Left renal cortex interstitium (tissue), 4 donors: ENCODE measurements at regions not wholly inside any gene's neighbourhood (a gene's known extent, or its start where the extent isn't known, plus 50 kb on each side); places are given as distances from the start of the nearest gene placed in this dataset.
"Not testable (repeated sequence)": the region's sequence is repeated elsewhere in the genome, so short reads cannot be mapped to it uniquely, and the experiment has no call there.

Experiments
- DNase-seq, 4 donors: peaks; one replicate each; pipeline ENCODE4 v3.0.0-alpha.2; 2013; ENCODE audit warnings: low read depth in 4 of 4, low spot score in 2 of 4, missing footprints in 1 of 4

- not testable (repeated sequence) for DNase-seq
These were observed 69.5 kb downstream of the NPIPA7 start for GRCh38 chr16:16448423-16448822.

- DNase-seq: not testable (repeated sequence)
These were observed 70.8 kb downstream of the NPIPA7 start for GRCh38 chr16:16449712-16450237.

DNA sequence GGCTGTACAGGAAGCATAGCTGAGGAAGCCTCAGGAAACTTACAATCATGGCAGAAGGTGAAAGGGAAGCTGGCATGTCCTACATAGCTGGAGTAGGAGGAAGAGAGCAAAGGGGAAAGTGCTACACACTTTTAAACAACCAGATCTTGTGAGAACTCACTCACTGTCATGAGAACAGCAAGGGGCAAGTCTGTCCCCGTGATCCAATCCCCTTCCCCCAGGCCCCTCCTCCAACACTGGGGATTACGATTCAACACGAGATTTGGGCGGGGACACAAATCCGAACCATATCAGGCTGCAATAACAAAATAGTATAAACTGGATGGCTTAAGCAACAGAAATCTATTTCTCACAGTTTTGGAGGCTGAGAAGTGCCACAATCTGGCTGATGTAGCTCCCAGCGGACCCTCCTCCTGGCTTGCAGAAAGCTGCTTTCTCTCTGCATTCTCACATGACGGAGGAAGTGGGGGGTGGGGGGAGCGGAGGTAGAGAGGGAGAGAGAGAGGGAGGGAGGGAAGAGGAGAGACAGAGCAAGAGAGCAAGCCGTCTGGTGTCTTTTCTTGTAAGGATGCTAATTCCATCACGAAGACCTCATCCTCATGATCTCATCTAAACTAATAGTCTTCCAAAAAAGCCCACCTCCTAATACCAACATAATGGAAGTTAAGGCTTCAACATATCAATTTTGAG is 72.9 kb downstream of the NPIPA7 start:
- DNase-seq: not testable (repeated sequence)

DNA sequence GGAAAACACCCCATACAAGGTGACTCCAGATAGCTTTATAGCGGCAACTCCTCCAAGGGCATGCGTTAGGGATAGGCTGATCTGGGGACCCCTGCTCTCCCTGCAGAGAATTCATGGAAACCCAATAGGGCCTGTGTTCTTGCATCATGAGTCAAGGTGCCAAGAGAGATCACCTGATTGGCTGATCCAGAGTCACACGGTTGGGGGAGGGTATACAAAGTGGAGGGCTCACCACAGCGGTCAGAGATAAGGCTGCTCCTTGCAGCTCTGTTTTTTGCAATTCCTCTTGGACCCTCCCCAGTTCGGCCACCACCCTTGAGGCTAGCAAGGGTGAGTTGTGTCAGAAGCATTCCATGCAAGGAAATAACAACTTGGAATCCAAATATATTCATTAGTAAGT is 79.6 kb downstream of the NPIPA7 start:
- not testable (repeated sequence) for DNase-seq

GRCh38 chr16:16463792-16464191 is 84.9 kb downstream of the NPIPA7 start:
- not testable (repeated sequence) for DNase-seq

DNA sequence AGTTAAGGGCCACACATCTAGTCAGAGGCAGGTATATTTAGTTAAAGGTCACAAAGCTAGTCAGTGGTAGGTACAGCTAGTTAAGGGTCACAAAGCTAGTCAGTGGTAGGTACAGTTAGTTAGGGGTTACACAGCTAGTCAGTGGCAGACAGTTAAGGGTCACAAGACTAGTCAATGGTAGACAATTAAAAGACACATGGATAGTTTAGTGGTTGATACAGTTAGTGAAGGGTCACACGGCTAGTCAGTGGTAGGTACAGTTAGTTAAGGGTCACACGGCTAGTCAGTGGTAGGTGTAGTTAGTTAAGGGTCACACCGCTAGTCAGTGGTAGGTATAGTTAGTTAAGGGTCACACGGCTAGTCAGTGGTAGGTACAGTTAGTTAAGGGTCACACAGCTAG is 110.0 kb downstream of the NPIPA7 start:
- not testable (repeated sequence) for DNase-seq

- not testable (repeated sequence) for DNase-seq
These were observed 110.5 kb downstream of the NPIPA7 start for GRCh38 chr16:16489466-16489865.

- not testable (repeated sequence) for DNase-seq
These were observed 115.2 kb downstream of the NPIPA7 start for GRCh38 chr16:16494114-16494513.

- DNase-seq: not testable (repeated sequence)
These were observed 116.1 kb downstream of the NPIPA7 start for GRCh38 chr16:16494998-16495397.

DNA sequence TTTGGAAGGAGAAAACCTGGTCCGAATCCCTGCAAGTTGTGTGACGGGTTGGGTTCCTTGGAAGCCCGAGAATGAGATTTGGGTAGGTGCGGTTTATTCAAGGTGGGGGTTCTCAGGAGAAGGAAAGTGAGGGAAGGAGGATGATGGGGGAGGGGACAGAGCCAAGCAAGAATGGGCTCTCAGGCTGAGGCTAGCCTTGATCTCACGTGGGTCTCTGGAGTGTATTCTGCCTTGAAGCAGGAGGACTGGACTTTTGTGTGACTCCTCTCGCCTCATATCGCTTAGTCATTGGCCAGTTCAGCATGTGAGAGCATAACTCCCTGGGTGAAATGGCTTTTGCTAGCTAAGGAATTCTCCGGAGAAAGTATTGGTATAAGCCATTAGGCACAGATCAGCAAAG is 120.9 kb downstream of the NPIPA7 start:
- not testable (repeated sequence) for DNase-seq

DNA sequence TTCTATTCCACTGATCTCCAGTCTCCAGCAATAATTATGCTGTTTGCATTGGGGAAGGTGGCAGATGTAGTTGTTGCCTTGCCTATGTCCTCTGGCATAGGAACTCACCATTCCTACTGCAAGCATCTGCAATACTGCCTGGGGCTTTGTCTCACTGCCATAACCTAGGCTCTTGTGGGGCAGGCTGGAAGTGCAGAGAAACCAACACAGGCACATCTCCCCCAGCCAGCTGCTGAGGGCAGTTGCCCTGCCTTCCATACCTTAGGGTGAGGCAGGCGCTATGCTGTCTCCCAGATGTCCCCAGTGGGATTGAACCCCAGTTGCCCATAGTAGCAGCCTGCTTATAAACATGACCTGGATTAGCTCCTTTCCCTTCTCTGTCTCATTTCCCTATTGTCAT is 128.1 kb downstream of the NPIPA7 start:
- not testable (repeated sequence) for DNase-seq

DNA sequence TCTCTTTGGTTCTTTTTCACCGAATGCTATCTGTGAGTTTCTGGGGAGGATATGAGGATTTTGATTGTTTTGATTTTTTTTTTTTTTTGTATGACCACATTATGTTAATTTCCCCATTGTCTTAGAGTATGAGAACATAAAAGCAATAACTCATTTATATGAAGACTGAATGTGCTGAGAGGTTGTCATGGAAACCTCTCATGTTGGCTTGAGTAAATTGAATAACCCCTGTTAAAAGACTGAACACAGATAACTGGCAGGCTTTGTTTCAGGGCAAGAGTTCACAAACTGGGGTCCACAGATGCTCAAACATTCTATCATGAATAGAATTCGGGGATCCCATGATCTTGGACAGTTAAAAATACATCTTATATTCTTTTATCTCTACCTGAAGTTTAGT is 129.4 kb downstream of the NPIPA7 start:
- not testable (repeated sequence) for DNase-seq

GRCh38 chr16:16519395-16519794 is 140.5 kb downstream of the NPIPA7 start:
- DNase-seq: not testable (repeated sequence)

- DNase-seq: not testable (repeated sequence)
These were observed 142.5 kb downstream of the NPIPA7 start for GRCh38 chr16:16521239-16522002.

DNA sequence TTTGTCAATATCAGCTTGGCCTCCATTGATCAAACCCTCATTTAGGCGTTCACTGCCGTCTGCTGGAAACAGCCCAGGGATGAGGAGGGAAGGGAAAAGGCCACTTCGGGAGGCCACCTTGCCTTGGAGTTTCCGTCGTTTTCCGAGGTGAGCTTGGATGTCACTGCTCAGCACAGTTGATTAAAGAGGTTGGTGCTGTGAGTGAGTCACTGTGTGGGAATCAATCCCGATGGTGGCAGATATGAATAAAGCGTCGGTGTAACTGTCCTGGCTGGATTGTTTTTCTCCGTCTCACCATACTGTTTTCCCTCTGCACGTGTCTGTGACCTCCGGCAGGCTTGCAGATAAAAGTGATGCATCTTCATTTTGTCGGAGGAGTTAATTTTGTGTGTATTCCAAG is 148.1 kb downstream of the NPIPA7 start:
- DNase-seq: not testable (repeated sequence)

GRCh38 chr16:16530744-16531143 is 151.8 kb downstream of the NPIPA7 start:
- not testable (repeated sequence) for DNase-seq

DNA sequence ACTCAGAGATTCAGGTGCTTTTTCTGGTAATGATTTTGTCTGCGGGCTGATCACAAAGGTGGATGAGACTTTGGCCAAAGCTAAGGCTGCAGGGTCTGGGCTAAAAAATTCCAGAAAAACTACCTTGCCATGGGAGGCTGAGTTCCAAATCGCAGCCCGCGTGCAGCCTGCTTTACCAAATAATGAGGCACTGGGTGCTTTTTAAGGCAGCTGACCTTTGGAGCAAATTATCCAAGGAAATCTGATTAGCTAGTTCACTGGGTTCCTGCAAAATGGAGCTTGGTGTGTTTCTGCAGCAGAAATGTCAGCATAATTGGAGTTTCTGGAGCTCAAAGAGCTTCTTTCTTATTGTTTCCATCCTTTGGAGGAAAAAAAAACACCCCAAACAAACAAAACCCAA is 156.6 kb downstream of the NPIPA7 start:
- not testable (repeated sequence) for DNase-seq

DNA sequence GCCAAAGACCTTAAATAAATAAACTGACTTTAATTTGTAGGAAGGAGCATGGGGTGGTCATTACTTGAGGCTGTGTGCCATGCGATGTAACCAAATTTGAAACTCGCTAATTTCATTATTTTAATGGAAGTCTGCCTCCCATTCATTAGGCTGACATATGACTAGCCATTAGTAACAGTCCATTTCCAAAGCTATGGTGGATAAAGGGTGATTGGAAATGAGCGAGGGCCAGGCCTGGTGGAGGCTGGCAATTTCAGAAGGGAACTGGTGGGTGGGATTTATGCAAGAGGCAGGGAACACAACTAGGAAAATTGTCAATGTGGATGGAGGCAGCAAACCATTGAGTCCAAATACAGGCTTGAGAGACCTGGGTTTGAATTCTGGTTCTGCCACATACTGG is 157.2 kb downstream of the NPIPA7 start:
- DNase-seq: not testable (repeated sequence)

GRCh38 chr16:16549710-16550109 is 170.8 kb downstream of the NPIPA7 start:
- DNase-seq: not testable (repeated sequence)

GRCh38 chr16:16550824-16551223 is 171.9 kb downstream of the NPIPA7 start:
- not testable (repeated sequence) for DNase-seq

DNA sequence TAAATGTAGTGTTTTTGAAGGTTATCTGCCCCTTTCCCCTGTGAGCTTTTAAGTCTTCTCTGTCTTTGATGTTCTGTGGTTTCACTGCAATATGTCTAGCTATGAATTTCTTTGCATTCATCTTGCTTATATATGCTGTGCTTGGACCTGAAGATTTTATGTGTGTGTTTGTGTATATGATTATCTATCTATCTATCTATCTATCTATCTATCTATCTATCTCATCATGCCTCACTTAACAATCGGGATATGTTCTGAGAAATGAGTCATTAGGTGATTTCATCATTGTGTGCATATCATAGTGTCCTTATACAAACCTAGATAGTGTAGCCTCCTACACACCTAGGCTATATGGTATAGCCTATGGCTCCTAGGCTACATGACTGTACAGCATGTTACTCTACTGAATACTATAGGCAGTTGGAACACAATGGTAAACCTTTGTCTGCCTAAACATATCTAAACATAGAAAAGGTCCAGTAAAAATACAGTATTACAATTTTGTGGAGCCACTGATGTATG is 173.9 kb downstream of the NPIPA7 start:
- not testable (repeated sequence) for DNase-seq
